Globus pallidus (tissue), 1 donor: ENCODE measurements at regions not wholly inside any gene's neighbourhood (a gene's known extent, or its start where the extent isn't known, plus 50 kb on each side); places are given as distances from the start of the nearest gene placed in this dataset.
"Not testable (repeated sequence)": the region's sequence is repeated elsewhere in the genome, so short reads cannot be mapped to it uniquely, and the experiment has no call there.

Source experiments
- DNase-seq: peaks from one replicate; pipeline ENCODE4 v3.0.0-alpha.2; 2015; ENCODE audit warnings: low spot score

GRCh38 chr1:168420177-168420576 lies 123.6 kb downstream of the XCL2 start:
- DNase-seq: no peak

- DNase-seq: no peak
Measured at GRCh38 chr1:168419736-168420135, 124.1 kb downstream of the XCL2 start.

GRCh38 chr1:168416220-168416619 lies 127.6 kb downstream of the XCL2 start:
- no peak for DNase-seq

GRCh38 chr1:168414914-168415313 lies 128.9 kb downstream of the XCL2 start:
- no peak for DNase-seq

GRCh38 chr1:168410464-168410863 lies 129.8 kb downstream of the TBX19 start:
- DNase-seq: no peak

- no peak for DNase-seq
Measured at GRCh38 chr1:168408884-168409283, 128.2 kb downstream of the TBX19 start.

GRCh38 chr1:168408539-168408865 lies 127.8 kb downstream of the TBX19 start:
- DNase-seq: no peak

GRCh38 chr1:168407832-168408538 lies 127.3 kb downstream of the TBX19 start:
- no peak for DNase-seq

GRCh38 chr1:168405906-168406549 lies 125.4 kb downstream of the TBX19 start:
- no peak for DNase-seq

GRCh38 chr1:168403140-168403539 lies 122.5 kb downstream of the TBX19 start:
- no peak for DNase-seq

GRCh38 chr1:168402466-168402865 lies 121.8 kb downstream of the TBX19 start:
- not testable (repeated sequence) for DNase-seq

GRCh38 chr1:168401341-168401740 lies 120.7 kb downstream of the TBX19 start:
- no peak for DNase-seq

- no peak for DNase-seq
Measured at GRCh38 chr1:168400139-168400538, 119.5 kb downstream of the TBX19 start.

GRCh38 chr1:168397806-168398205 lies 117.1 kb downstream of the TBX19 start:
- DNase-seq: no peak

GRCh38 chr1:168396940-168397684 lies 116.4 kb downstream of the TBX19 start:
- DNase-seq: no peak

GRCh38 chr1:168396508-168396907 lies 115.8 kb downstream of the TBX19 start:
- no peak for DNase-seq

GRCh38 chr1:168394858-168395257 lies 114.2 kb downstream of the TBX19 start:
- no peak for DNase-seq

GRCh38 chr1:168392958-168393549 lies 112.4 kb downstream of the TBX19 start:
- no peak for DNase-seq

GRCh38 chr1:168391851-168392681 lies 111.4 kb downstream of the TBX19 start:
- DNase-seq: no peak

- DNase-seq: no peak
Measured at GRCh38 chr1:168390271-168390670, 109.6 kb downstream of the TBX19 start.

GRCh38 chr1:168387781-168388760 lies 107.4 kb downstream of the TBX19 start:
- no peak for DNase-seq
